GM18867 (cell line): ENCODE measurements at regions not wholly inside any gene's neighbourhood (a gene's known extent, or its start where the extent isn't known, plus 50 kb on each side); places are given as distances from the start of the nearest gene placed in this dataset.

ENCODE experiments used
- ATAC-seq: cut with Tn5 transposase; IDR thresholded peaks from one replicate; pipeline ENCODE4 v1.9.1; 2021; ENCODE audit warnings: mild to moderate bottlenecking, moderate library complexity; ENCODE audit not compliant: unreplicated experiment

DNA sequence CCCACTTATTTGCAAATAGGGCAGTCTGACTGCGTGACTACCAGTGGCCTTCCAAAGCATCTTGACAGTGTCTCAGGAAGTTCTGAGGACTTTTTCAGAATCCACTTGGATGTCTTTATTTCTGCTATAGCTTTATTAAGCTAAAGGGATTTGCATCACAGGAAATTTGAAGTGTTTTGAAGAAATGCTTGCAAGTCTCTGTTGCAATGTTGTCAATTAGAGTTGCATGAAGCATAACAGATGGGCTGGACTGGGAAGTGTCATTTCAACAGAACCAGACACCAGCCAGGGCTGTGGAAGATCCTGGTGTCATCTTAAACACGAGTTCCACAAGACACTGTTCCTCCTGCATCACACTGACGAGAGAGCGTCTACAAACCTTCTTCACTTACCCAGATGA, 224.5 kb downstream of the EN1 start:
- no peak for ATAC-seq

DNA sequence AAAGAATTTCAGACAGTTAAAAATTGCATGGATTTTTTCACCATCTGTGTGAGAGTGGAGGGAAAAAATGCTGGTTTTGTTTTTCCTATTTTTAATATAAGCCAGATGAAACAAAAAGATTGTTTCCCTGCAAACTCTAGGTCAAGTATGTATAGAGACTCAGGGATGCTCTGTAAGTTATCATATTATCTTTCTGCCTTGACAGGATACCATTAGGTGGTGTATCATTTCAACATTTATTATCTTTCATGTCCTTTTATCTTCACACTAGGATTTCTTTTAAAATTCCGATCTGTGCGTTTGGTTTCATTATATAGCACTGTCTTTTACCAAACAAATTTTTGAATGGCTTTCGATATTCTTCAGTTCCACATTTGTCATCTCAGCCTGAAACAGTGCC, 225.3 kb downstream of the EN1 start:
- no peak for ATAC-seq

DNA sequence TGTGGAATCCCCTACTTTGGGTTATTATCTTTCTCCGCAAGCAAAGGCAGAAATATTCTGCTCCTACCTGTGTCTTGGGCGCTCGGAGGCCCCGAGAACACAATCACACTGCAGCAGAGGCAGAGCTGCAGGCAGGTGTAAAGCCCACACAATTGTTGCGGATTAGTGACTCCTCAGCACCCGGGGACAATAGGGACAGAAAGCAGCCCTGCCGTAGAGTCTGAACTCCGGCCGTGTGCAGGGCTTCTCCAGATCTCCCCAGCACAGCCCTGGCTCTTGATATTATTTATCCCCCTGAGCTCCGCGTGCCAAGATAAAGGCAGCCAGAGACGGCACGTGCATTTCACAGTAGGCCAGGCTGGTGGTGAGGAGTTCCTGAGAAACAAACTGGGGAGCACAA, 229.2 kb downstream of the EN1 start:
- ATAC-seq, result no peak

DNA sequence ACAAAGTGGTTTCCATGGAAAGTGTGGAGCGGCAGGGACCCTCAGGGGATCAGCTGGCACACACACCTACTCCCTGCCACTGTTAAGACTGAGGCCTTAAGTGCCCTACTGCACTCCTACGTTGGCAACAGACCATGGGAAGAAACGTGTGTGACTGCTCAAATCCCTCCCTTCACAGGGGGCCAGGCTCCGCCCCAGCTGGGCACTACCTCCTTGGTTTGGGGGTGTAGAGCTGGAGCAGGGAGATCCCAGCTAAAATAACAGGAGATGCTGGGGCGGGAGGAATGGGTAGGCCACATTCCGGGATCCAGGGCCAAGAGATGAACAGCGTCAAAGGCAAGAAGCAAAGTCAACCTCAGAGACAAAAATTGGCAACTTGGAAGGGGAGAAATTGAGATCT, 231.0 kb downstream of the EN1 start:
- ATAC-seq, result no peak

DNA sequence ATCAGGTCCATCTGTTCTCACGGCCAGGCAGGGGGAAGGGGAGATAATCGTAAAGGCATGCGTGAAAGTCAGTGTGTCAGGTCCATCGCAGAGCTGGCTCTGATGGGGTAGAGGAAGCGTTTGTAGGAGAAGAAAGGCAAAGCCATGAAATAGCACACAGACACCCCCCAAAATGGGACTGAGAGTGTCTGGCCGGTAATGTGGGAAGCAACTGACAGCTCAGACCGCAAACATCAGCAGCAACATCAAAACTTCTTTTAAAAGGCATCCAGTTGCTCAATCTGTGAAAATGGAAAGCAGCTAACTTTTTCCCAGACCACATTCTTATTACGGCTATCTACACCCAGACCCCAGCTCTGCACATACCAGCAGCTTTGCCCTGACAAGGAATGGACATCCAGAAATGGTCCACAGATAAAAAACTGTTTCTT, 232.6 kb downstream of the EN1 start:
- no peak for ATAC-seq

DNA sequence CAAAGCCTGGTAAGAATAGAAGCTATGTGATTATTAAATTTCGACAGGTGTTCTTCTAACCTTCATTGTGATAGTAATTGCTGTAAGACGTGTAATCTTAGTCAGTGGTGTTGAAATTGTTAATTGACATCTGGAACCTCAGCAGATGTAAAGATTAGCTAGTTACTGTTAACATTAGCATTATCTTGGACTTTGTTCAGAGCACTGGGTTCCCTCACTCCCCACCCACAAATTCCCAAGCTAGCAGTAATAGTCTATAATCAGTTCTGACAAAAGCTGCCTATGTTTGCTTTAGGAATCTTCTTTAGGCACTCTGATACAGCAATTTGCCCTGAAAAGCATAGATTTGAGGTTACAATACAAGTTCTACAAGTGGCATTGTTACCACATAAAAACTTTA, 233.7 kb downstream of the EN1 start:
- ATAC-seq, result no peak

DNA sequence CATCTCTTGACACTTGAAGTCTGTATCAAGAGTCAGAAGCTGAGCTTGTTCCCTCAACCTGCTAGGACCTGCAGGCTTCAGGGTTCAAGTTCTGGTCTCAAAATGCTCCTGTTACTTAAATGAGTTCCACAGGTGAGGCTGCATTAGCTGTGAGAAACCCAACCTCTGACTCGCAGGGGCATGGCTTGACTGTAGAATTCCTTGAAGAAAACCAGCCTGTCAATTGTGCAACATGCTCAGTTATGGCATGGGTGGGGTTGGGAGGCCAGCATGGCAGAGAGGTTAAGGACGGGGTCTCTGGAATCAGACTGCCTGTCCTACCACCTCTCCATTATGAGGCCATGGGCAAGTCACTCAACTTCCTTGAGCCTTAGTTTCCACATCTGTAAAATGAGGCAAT, 235.8 kb downstream of the EN1 start:
- ATAC-seq, result no peak

DNA sequence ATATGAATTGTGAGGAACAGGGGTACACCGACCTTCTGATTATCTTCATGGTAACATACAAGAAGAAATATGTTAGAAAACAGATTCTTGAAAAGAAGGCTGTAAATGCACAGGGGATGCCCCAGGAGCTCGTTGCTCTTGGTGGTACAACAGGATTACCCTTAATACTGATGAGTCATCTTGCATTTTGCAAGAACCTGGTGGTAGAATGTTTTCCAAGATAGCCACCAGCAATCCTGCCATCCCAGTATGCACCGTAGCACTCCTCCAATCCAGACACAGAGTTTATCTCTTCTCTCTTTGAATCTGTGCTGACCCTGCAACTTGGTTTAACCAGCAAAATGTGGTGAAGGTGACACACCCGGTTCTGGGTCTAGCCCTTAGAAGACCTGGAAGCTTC, 238.3 kb downstream of the EN1 start:
- ATAC-seq, result no peak

DNA sequence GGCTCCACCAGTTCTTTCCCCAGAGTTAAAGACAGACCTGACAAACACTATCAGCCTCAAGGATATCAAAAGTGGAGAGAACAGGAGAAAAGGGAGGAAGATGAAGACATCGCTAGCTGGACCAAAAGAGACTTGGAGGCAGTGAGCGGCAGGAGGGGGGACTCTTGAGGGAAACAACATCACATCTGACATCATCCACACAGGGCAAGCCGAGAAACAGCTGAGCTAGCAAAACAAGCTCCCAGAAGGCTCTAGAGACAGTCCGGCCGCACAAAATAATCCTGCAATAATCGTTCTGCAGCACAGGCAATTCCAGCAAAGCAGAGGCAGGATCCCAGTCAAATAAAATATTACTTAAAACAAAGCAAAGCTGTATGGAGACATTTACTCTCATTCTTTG, 239.8 kb downstream of the EN1 start:
- ATAC-seq, result no peak

DNA sequence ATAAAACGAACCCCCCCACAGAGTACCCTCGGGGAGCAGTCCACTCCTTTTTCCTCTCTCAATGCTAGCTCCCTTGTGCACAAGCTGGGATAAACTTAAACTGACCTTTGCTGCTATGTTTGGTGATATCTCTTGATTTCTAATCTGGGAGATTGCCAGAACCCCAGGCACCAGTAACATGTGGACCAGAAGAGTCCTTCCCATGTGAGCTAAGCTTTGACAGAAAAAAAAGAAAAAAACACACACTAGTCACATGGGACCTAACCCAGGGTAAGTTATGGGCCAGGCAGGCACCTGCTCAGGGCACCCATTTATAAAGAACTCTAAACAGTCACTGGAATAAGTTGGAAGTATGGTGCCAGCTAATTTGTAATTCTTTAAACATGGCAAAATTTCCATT, 242.6 kb downstream of the EN1 start:
- ATAC-seq, result no peak

DNA sequence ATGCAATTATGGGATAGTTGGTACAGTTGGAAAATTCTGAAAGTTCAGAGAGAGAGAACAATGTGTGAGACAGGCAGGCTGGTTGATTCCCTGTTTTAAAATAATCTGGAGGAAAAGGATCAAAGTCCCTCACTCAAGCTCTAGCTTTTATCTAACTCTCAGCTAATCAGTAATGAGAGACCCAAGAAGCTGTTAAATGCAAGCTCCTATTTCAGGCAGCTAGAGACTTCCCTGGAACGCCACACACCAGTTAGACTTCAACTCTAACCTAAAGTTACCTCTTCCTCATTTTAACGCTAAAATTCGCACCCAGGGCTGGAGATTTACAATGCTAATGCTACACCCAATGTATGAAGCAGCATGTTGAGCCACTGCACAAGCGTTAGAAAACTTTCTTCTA, 243.1 kb downstream of the EN1 start:
- no peak for ATAC-seq

DNA sequence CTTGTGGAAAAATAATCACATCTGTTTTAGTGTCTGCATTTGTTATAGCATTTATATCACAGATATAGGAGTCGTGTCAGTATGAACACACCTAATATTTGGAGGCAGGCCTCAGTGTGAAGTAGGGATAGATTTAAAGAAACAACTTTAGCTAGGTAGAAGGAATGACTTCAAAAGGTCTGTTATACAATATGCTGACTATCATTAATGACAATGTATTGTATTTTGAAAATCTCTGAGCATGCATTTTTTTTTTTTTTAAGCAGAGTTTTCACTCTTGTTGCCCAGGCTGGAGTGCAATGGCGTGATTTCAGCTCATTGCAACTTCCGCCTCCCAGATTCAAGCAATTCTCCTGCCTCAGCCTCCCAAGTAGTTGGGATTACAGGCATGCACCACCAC, 248.3 kb downstream of the EN1 start:
- ATAC-seq, result no peak

DNA sequence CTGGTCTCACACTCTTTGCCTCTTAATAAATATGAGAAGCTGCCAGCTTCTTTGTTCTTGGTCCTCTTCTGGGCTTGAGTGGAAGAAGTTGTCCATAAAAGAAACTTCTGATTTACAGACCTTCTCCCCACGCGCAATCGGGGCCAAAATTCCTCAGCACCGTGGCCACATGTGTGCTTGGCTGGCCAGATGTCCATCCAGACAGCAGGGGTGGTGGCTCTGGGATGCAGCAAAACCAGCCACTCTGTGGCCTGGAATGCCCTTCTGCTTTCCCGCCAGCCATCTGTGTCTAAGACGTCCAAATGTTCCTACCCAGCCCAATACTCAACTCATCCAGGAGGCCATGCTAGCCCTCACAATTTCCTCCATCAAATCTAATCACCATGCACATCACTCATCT, 250.8 kb downstream of the EN1 start:
- ATAC-seq, result no peak

DNA sequence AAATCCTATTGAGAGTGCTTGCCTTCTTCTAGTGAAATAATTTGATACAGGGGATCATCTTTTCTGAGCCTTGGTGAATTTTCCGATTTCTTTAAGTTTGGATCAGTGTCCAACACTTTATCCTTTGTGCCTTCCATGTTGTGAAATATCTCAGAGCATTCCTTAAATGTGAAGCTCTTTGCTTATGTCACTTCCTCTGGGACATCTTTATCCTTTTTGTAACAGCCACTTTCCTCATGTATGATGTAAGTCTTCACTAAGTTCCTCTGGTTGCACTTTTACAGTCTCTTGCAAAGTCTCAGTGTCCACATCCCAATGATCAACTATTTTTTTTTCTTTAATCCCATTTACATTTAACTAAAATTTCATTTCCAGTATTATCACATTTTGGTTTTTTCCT, 254.2 kb downstream of the EN1 start:
- ATAC-seq, result no peak

DNA sequence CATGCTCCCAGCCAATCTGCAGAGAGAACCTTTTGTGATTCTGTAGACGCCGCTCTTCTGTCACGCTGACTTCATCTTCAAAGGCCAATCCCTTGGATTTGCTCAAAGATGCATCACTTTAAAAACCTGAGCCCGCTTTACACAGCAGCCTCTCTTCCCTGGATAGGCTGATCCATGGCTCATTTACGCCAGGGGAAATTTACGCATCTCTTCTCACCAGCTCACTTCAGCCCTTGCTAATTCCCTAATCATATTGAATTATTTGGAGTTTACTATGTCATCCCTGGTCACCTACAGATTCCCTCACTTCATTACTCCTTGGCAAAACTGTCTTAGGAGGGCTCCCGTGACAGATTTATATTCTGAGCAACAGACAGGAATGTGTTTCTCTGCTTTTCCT, 256.2 kb downstream of the EN1 start:
- no peak for ATAC-seq

DNA sequence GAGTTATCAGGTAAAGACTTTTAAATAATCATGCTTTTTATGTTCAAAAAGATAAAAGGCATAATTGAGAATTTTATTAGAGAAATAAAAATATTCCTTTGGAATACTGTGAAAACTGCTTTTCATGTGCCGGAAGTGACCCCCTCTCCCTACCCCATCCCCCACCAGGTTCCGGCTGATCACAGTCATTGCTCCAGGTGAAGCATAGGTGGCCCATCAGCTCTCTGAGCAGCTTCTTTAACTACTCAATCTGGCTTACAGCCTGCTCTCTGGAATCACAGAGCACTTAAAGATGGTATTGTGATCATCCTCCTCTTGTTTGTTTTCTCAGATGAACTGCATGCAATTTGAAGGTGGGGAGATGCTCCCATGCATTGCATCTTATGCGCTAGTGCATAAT, 257.7 kb downstream of the EN1 start:
- ATAC-seq, result no peak

DNA sequence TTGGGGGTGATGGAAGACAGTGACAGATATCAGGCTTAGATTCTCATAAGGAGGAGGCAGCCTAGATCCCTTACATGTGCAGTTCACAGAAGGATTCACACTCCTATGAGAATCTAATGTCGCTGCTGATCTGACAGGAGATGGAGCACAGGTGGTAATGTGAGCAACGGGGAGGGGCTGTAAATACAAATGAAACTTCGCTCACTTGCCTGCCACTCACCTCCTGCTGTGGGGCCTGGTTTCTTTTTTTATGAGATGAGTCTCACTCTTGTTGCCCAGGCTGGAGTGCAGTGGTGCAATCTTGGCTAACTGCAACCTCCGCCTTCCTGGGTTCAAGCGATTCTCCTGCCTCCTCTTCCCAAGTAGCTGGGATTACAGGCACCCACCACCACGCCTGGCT, 258.6 kb downstream of the EN1 start:
- ATAC-seq, result no peak

DNA sequence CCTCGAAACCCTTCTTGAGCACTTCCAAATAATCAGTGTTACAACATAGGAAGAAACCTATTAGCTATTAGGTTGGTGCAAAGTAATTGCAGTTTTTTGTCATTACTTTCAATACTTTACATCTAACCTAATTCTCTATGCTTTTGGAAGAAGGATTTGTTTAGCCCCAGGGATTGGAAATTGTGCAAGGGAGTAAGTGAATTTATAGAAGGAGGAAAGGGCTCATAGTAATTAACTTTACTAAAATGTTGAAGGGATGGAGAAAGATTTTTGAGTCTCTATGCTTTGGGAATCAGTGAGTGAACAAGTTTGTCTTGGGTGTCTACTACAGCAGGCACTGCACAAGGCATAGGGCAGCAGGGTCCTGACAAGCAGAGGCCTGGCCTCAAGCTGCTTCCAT, 261.1 kb downstream of the EN1 start:
- no peak for ATAC-seq

DNA sequence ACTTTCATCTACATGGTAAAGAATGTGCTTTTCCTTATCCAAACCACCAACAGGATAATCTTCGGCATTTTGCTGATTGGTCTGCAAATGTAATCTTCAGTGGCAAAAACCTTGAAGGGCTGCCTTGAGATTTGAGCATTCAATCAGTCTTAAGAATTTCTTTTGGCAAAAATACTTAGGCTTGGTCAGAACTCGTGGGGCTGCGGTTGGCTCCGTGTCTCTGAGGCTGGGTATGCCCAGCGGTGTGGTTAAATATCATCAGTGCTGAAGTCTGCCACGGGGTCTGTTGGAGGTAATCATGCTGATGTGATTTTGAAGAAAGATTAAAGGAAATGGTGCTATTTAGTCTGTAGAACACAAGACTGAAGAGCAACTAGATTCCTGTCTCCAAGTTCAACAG, 262.6 kb downstream of the EN1 start:
- no peak for ATAC-seq

DNA sequence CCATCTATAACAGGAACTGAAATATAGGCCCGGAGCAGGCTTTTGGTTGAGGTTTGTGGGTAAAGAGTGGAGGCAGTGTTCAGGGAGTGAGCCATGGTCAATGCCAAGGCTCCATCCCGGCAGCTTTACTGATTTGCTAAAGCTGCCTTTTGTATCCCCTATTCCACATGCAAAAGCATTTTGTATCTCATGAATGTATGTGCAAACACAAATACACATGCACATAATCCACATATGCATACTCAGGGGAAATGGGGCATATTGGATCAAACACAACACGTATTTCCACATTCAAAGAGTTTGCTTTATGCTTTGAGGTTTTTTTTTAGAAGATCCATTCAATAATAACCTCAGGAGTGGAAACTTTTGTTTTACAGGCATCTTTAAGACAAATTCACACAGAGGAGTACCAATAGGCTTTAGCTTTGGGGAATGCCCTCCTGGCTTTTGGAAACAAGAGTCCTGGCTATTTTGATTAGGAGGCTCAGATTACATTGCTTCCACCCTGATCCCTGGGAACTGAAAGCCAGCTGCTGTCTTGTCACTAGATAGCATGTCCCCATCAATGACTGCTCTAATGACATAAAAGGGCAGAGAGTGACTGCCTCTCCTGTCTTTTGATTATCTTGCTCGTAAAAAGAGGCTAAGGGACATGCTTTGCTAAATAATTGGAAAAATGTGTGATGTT, 263.2 kb downstream of the EN1 start:
- ATAC-seq, result no peak

DNA sequence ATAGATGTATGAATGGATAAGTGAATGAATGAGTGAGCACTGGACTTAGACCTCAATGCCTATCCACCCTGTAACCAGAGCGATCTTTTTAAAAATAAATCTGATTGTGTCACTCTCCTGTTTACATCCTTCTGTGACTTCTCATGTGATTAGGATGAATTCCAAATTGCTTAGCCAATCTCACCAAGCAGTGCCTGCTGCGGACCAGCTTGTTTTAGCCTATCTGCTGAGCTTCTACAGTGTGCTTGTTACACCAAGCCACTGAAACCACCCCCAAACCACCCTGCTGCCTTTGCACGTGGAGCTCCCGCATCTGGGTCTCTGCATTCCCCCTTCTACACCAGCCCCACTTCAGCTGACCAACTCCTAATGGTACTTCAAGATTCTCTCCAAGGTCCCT, 265.4 kb downstream of the EN1 start:
- ATAC-seq, result no peak

DNA sequence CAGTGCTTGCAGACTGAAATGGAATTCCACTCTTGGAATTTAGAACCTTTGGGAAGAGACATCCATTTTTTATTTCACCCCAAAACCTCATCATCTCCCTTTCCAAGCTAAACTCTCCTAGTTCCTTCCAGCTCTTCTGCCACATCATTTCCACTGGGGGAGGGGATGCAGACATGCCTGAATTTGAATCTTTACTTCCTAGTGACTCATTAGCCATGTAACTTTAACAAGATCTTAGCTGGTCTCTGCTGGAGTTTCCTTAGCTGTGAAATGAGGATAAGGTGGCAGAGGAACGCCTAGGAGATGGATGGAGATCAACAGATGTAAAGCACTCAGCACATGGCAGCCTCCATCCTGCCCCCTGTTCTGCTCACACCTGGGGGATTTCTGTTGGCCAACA, 266.8 kb downstream of the EN1 start:
- no peak for ATAC-seq

DNA sequence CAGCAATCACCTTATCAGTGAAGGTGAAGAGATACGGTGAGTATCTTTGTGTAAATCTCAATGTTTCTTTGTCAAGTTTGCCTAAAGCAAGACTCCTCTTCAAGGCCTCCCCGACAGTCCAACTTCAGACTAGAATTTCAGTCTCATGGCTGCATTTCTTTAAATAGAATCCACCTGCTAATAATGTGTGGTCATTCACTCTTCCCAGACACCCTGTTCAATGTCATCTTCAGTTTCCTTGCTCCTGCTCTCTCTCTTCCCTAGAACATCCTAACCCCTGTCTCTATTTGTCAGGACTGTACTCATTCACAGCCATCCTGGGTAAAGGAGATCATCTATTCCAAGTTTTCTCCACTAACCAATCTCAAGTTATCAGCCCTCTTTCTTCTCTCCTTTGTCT, 267.3 kb downstream of the EN1 start:
- no peak for ATAC-seq

DNA sequence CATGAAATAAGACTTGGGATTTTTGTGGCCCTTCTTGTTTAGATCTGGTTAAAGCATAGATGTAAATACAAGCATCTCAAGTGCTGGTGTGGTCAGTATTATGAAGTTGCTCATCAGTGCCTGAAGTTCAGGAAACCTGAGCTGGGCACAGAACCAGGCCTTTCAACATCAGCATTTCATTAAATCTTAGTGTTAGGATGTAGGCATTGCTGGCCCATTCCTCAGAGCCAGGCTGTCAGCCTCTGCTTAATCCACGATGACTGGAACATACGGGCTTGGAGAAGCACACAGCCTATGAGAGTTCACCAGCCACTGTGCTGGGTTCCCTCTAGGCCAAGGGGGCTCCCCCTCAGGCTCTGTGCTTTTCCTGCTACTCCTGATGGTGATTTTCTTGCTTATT, 270.2 kb downstream of the EN1 start:
- ATAC-seq, result no peak
